Trophoblast cell (in vitro differentiated cells and primary cell): ENCODE measurements at regions not wholly inside any gene's neighbourhood (a gene's known extent, or its start where the extent isn't known, plus 50 kb on each side); places are given as distances from the start of the nearest gene placed in this dataset.

Experiments used
- DNase-seq, 2 donors: peaks; one replicate each; pipeline ENCODE4 v3.0.0-alpha.2; 2016
- H2AFZ ChIP-seq: 2 replicates; pipeline ENCODE4 v1.6.1; 2013; ENCODE audit warnings: low read length, moderate library complexity, mild to moderate bottlenecking; ENCODE audit not compliant: insufficient read depth, poor library complexity
- H2AK5ac ChIP-seq: 2 replicates; pipeline ENCODE4 v1.6.1; 2013; ENCODE audit warnings: mild to moderate bottlenecking, low read length
- H2BK120ac ChIP-seq: 2 replicates; pipeline ENCODE4 v1.6.1; 2013; ENCODE audit warnings: low read length, mild to moderate bottlenecking, moderate library complexity; ENCODE audit not compliant: insufficient read depth, poor library complexity
- H2BK12ac ChIP-seq: 2 replicates; pipeline ENCODE4 v1.6.1; 2013; ENCODE audit warnings: mild to moderate bottlenecking, low read length, moderate library complexity
- H2BK5ac ChIP-seq: 2 replicates; pipeline ENCODE4 v1.6.1; 2013; ENCODE audit warnings: low read length, low read depth, moderate library complexity, mild to moderate bottlenecking; ENCODE audit not compliant: poor library complexity
- H3K14ac ChIP-seq: 2 replicates; pipeline ENCODE4 v1.6.1; 2013; ENCODE audit warnings: mild to moderate bottlenecking, low read length
- H3K18ac ChIP-seq: 2 replicates; pipeline ENCODE4 v1.6.1; 2013; ENCODE audit warnings: mild to moderate bottlenecking, low read length
- H3K23ac ChIP-seq: 2 replicates; pipeline ENCODE4 v1.6.1; 2013; ENCODE audit warnings: low read length
- H3K27ac ChIP-seq: 2 replicates; pipeline ENCODE4 v1.5.1; 2013; ENCODE audit warnings: low read depth, mild to moderate bottlenecking, inconsistent platforms, low read length, moderate library complexity
- H3K27me3 ChIP-seq: 2 replicates; pipeline ENCODE4 v1.6.1; 2013; ENCODE audit warnings: inconsistent platforms, mild to moderate bottlenecking, low read length, moderate library complexity; ENCODE audit not compliant: insufficient read depth
- H3K36me3 ChIP-seq, 2 experiments: 1 replicate in 1 of 2; 2 replicates in 1 of 2; pipeline ENCODE4 v1.6.1; 2013; ENCODE audit warnings: low read length in 2 of 2, mild to moderate bottlenecking in 2 of 2, moderate library complexity in 1 of 2; ENCODE audit not compliant: insufficient read depth in 2 of 2, control insufficient read depth in 1 of 2
- H3K4ac ChIP-seq: 2 replicates; pipeline ENCODE4 v1.6.1; 2013; ENCODE audit warnings: low read depth, mild to moderate bottlenecking, low read length, moderate library complexity
- H3K4me1 ChIP-seq, 2 experiments: 1 replicate in 1 of 2; 2 replicates in 1 of 2; pipeline ENCODE4 v1.6.1; 2013; ENCODE audit warnings: low read length in 2 of 2, mild to moderate bottlenecking in 2 of 2, moderate library complexity in 1 of 2; ENCODE audit not compliant: insufficient read depth in 2 of 2, control insufficient read depth in 1 of 2
- H3K4me2 ChIP-seq: 2 replicates; pipeline ENCODE4 v1.6.1; 2013; ENCODE audit warnings: inconsistent platforms, mild to moderate bottlenecking, low read length, moderate library complexity
- H3K4me3 ChIP-seq: 2 replicates; pipeline ENCODE4 v1.5.1; 2013; ENCODE audit warnings: mild to moderate bottlenecking, low read depth, low read length, inconsistent platforms
- H3K79me1 ChIP-seq: one replicate; pipeline ENCODE4 v1.6.1; 2013; ENCODE audit warnings: low read length
- H3K79me2 ChIP-seq: 2 replicates; pipeline ENCODE4 v1.6.1; 2013; ENCODE audit warnings: low read length, mild to moderate bottlenecking; ENCODE audit not compliant: control insufficient read depth, insufficient read depth, poor library complexity
- H3K9ac ChIP-seq: 2 replicates; pipeline ENCODE4 v1.6.1; 2013; ENCODE audit warnings: mild to moderate bottlenecking, low read length
- H3K9me3 ChIP-seq: 2 replicates; pipeline ENCODE4 v1.6.1; 2013; ENCODE audit warnings: low read depth, mild to moderate bottlenecking, control low read depth, inconsistent platforms, low read length; ENCODE audit not compliant: insufficient read depth
- H4K12ac ChIP-seq: 2 replicates; pipeline ENCODE4 v1.6.1; 2013; ENCODE audit warnings: low read depth, mild to moderate bottlenecking, low read length, moderate library complexity
- H4K8ac ChIP-seq: 2 replicates; pipeline ENCODE4 v1.6.1; 2013; ENCODE audit warnings: low read depth, mild to moderate bottlenecking, low read length, moderate library complexity
- H4K91ac ChIP-seq: one replicate; pipeline ENCODE4 v1.6.1; 2013; ENCODE audit warnings: low read depth, mild to moderate bottlenecking, low read length, moderate library complexity
- WGBS: extraction: QIAGEN DNeasy Blood & Tissue Kit; methylation state at CpG from one replicate; pipeline ENCODE4 v1.1.7; 2013; ENCODE audit warnings: missing lambda C conversion rate; ENCODE audit not compliant: insufficient read length, insufficient coverage; ENCODE audit errors: extremely low coverage; 5-methylcytosine and 5-hydroxymethylcytosine counted together

- no peak overlapping the region for H3K9ac ChIP-seq
- H3K4me3 ChIP-seq, result no peak overlapping the region
- no peak overlapping the region for H3K4me2 ChIP-seq
- DNase-seq, result no peak
- no peak overlapping the region for H4K12ac ChIP-seq
- H4K91ac ChIP-seq, result no peak overlapping the region
- peaks cover 4% of the 10 kb centered on the region for H3K9me3 ChIP-seq
- no peak overlapping the region for H2AFZ ChIP-seq
- no peaks in the 10 kb centered on the region for H3K4me1 ChIP-seq
- no peak overlapping the region for H3K14ac ChIP-seq
- WGBS, result no CpG with 5 or more reads among the region's 3 CpGs
- H3K27me3 ChIP-seq, result no peaks in the 10 kb centered on the region
- no peak overlapping the region for H2BK5ac ChIP-seq
- H3K36me3 ChIP-seq, result peaks cover 2 to 7% of the 10 kb centered on the region in 2 experiments
- H3K4ac ChIP-seq, result no peak overlapping the region
- H2AK5ac ChIP-seq, result no peak overlapping the region
- H2BK120ac ChIP-seq, result no peak overlapping the region
- no peaks in the 10 kb centered on the region for H3K79me2 ChIP-seq
- H3K23ac ChIP-seq, result no peak overlapping the region
- no peak overlapping the region for H3K27ac ChIP-seq
- peak overlapping the region; percentile 25 for H3K18ac ChIP-seq
- H4K8ac ChIP-seq, result no peak overlapping the region
- H2BK12ac ChIP-seq, result no peak overlapping the region
- H3K79me1 ChIP-seq, result no peaks in the 10 kb centered on the region
These were observed 87.6 kb downstream of the CYRIA start for GRCh38 chr2:16578081-16578480.

- no peak overlapping the region for H3K9ac ChIP-seq
- H3K79me1 ChIP-seq, result no peaks in the 10 kb centered on the region
- no peaks in the 10 kb centered on the region for H3K79me2 ChIP-seq
- no peak overlapping the region for H3K4me2 ChIP-seq
- H3K4ac ChIP-seq, result no peak overlapping the region
- WGBS, result no CpG with 5 or more reads among the region's 3 CpGs
- H4K8ac ChIP-seq, result no peak overlapping the region
- H3K27ac ChIP-seq, result no peak overlapping the region
- no peak overlapping the region for H4K91ac ChIP-seq
- no peak overlapping the region for H2BK12ac ChIP-seq
- no peak overlapping the region for H3K18ac ChIP-seq
- H3K4me3 ChIP-seq, result no peak overlapping the region
- H3K4me1 ChIP-seq, result no peaks in the 10 kb centered on the region
- H3K36me3 ChIP-seq, result peaks cover 2 to 8% of the 10 kb centered on the region in 2 experiments
- H4K12ac ChIP-seq, result no peak overlapping the region
- no peaks in the 10 kb centered on the region for H3K27me3 ChIP-seq
- DNase-seq, result no peak
- H3K14ac ChIP-seq, result no peak overlapping the region
- no peak overlapping the region for H2AK5ac ChIP-seq
- H2BK120ac ChIP-seq, result no peak overlapping the region
- H3K23ac ChIP-seq, result no peak overlapping the region
- H2AFZ ChIP-seq, result no peak overlapping the region
- peaks cover 4% of the 10 kb centered on the region for H3K9me3 ChIP-seq
- H2BK5ac ChIP-seq, result no peak overlapping the region
These were observed 95.1 kb downstream of the CYRIA start for GRCh38 chr2:16570516-16570915.

DNA sequence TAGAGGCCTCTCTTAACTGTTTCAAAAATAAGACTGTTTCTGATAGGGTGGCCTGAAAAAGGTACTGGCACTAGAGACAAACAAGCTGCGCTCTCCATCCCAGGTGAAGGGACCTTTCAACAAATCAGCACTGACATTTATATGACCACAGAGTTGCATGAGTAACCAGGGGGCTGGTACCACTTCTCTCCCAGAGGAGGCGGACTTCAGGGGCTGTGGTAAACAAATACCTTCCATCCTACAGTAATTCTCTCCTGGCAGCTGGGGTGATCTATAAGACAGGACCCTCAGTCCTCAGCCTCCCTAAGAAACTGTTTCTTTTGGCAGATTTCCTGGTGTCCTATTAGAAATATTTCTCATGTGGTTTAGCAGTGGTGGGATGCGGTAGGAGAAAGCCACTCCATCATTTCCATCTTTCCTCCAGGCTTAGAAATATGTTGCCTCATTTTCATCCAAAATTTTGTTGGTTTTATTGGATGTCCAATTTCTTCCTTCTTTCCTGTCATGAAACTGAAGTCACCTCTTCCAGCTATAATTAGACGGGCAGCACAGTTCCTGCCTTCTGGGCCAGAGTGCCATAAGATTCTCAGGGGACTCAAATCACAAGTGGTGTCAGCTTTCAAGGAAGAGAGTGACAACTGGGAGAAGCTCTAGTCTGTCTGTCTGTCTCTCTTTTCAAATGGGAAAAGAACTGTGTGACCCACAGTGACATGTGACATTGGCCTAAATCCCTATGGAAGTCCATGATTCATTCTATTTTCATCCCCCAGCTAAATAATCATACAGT lies 96.4 kb downstream of the CYRIA start:
- Histone ChIP-seq H3K18ac (no peak overlapping the region), H3K4me1 (no peaks in the 10 kb centered on the region), H3K79me1 (no peaks in the 10 kb centered on the region), H3K27ac (no peak overlapping the region), H2BK5ac (no peak overlapping the region), H3K4me3 (no peak overlapping the region), H2AFZ (no peak overlapping the region), H2AK5ac (no peak overlapping the region), H3K14ac (no peak overlapping the region), H3K9ac (no peak overlapping the region), H3K4ac (no peak overlapping the region), H4K8ac (no peak overlapping the region), H4K12ac (no peak overlapping the region), H2BK120ac (no peak overlapping the region), H3K9me3 (no peaks in the 10 kb centered on the region), H3K79me2 (no peaks in the 10 kb centered on the region), H3K27me3 (no peaks in the 10 kb centered on the region), H3K4me2 (no peak overlapping the region), H3K36me3 (peaks cover 2% of the 10 kb centered on the region in 2 experiments), H4K91ac (no peak overlapping the region), H3K23ac (no peak overlapping the region), H2BK12ac (no peak overlapping the region)
- no peak for DNase-seq
- no CpG with 5 or more reads among the region's 4 CpGs for WGBS

DNA sequence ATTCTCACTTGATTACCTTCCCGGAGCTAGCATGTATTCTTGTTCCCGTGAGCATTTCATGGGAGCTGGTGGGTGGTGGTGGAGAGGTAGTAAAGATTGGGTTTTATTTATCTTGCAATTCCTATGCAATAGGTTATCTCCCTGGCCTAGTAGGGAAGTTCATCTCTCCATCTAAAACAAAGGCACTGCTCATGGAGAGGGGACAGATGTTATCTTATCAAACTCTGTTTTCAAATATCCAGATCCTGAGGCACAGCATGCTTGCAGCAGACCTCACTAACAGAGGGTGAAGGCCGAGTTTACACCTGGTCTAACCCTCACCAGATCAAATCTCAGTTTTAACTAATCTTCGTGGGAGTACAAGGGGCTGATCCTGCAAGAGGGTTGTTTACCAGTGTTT lies 98.9 kb downstream of the CYRIA start:
- Histone ChIP-seq H3K36me3 (peaks cover 2 to 4% of the 10 kb centered on the region in 2 experiments), H4K91ac (no peak overlapping the region), H3K14ac (no peak overlapping the region), H2AK5ac (no peak overlapping the region), H3K4me3 (no peak overlapping the region), H3K79me1 (no peaks in the 10 kb centered on the region), H3K18ac (no peak overlapping the region), H3K23ac (no peak overlapping the region), H3K4me2 (no peak overlapping the region), H3K27ac (no peak overlapping the region), H2BK120ac (no peak overlapping the region), H2BK5ac (no peak overlapping the region), H2BK12ac (no peak overlapping the region), H2AFZ (no peak overlapping the region), H3K27me3 (no peaks in the 10 kb centered on the region), H4K12ac (no peak overlapping the region), H3K9me3 (no peaks in the 10 kb centered on the region), H4K8ac (no peak overlapping the region), H3K79me2 (no peaks in the 10 kb centered on the region), H3K4ac (no peak overlapping the region), H3K4me1 (no peaks in the 10 kb centered on the region), H3K9ac (no peak overlapping the region)
- no CpG with 5 or more reads among the region's 4 CpGs for WGBS
- DNase-seq, result peak in 1 of 2 donors; percentile 51
